A549 (cell line): ENCODE measurements at regions not wholly inside any gene's neighbourhood (a gene's known extent, or its start where the extent isn't known, plus 50 kb on each side); places are given as distances from the start of the nearest gene placed in this dataset.

Experiments used
- ATAC-seq, 2 experiments: fragments of 200-7000 bp in 1 of 2; fragments of >200 bp in 1 of 2; cut with Nextera tagmentation in 1 of 2; cut with Tn5 transposase in 1 of 2; 3 replicates each; pipeline versions ENCODE4 v1.8.0 to v1.9.1; 2018 to 2020; ENCODE audit warnings: mild to moderate bottlenecking in 1 of 2, moderate library complexity in 1 of 2
- CTCF ChIA-PET: fragments of 300-600 bp; sonication (Branson Sonifier 250); formaldehyde crosslinking; extraction: SDS; loops from one replicate; lab custom pipeline; 2021; ENCODE audit warnings: antibody characterized with exemption, inconsistent platforms; lab: Yijun Ruan, JAX
- POLR2A ChIA-PET: fragments of 350-600 bp; formaldehyde crosslinking; extraction: SDS; loops from one replicate; lab custom pipeline; 2021; ENCODE audit warnings: antibody characterized with exemption, inconsistent platforms; lab: Yijun Ruan, JAX
- DNase-seq, 2 experiments: peaks; one replicate each; pipeline versions ENCODE4 v3.0.0 to v3.0.0-alpha.2; 2011 to 2016; ENCODE audit warnings: low read depth in 1 of 2, low spot score in 1 of 2
- FAIRE-seq: peaks from 2 replicates; lab custom pipeline; 2011; peaks lifted over from hg19 to GRCh38; lab: Jason Lieb, UNC
- H3K27ac ChIP-seq, 2 experiments: fragments of >200 bp; sonication (Bioruptor Twin); formaldehyde crosslinking; 3 replicates each; pipeline ENCODE4 v1.5.1; 2016 to 2017
- H3K4me1 ChIP-seq: fragments of >200 bp; sonication (Bioruptor Twin); formaldehyde crosslinking; 3 replicates; pipeline ENCODE4 v1.6.1; 2016
- H3K4me2 ChIP-seq: fragments of >200 bp; sonication (Bioruptor Twin); formaldehyde crosslinking; 3 replicates; pipeline ENCODE4 v1.6.1; 2016
- H3K4me3 ChIP-seq: fragments of >200 bp; sonication (Bioruptor Twin); formaldehyde crosslinking; 3 replicates; pipeline ENCODE4 v1.5.1; 2016
- H3K9me3 ChIP-seq: fragments of >200 bp; sonication (Bioruptor Twin); formaldehyde crosslinking; 3 replicates; pipeline ENCODE4 v1.6.1; 2016
- CHD2 ChIP-seq: fragments of 150-350 bp; IDR thresholded peaks from 2 replicates; pipeline ENCODE4 v1.6.1; 2014; ENCODE audit warnings: low read length; ENCODE audit not compliant: partially characterized antibody
- EHF ChIP-seq: fragments of 250-450 bp; sonication (Bioruptor Pico); IDR thresholded peaks from 2 replicates; pipeline ENCODE4 v1.5.0; 2020; ENCODE audit warnings: mild to moderate bottlenecking
- EHMT2 ChIP-seq: fragments of 200-600 bp; sonication (generic); IDR thresholded peaks from 2 replicates; pipeline ENCODE4 v1.6.1; 2016; ENCODE audit warnings: antibody characterized with exemption, low read depth, mild to moderate bottlenecking, moderate library complexity
- ESRRA ChIP-seq: fragments of 150-350 bp; IDR thresholded peaks from 2 replicates; pipeline ENCODE4 v1.6.1; 2014; ENCODE audit warnings: mild to moderate bottlenecking, low read length, borderline replicate concordance
- FOSB ChIP-seq: fragments of 250-450 bp; sonication (Bioruptor Pico); IDR thresholded peaks from 2 replicates; pipeline ENCODE4 v1.5.0; 2020; ENCODE audit warnings: mild to moderate bottlenecking, moderate library complexity
- FOSL2 ChIP-seq, 2 experiments: fragments of 450-650 bp in 1 of 2; fragments of >200 bp in 1 of 2; sonication (Bioruptor Twin) in 1 of 2; formaldehyde crosslinking; IDR thresholded peaks; 2 replicates each; pipeline versions ENCODE4 v1.5.0 to v1.6.1; 2016 to 2020; ENCODE audit warnings: mild to moderate bottlenecking in 1 of 2, moderate library complexity in 1 of 2
- HDAC2 ChIP-seq: fragments of 200-600 bp; sonication (generic); IDR thresholded peaks from 2 replicates; pipeline ENCODE4 v1.6.1; 2016
- HOXA7 ChIP-seq: fragments of 250-450 bp; sonication (Bioruptor Pico); IDR thresholded peaks from 2 replicates; pipeline ENCODE4 v1.5.0; 2020; ENCODE audit warnings: mild to moderate bottlenecking, moderate library complexity
- HOXB13 ChIP-seq: fragments of 250-450 bp; sonication (Bioruptor Pico); IDR thresholded peaks from 2 replicates; pipeline ENCODE4 v1.5.0; 2020; ENCODE audit warnings: low read depth, mild to moderate bottlenecking, moderate library complexity
- JUN ChIP-seq, 2 experiments: fragments of >200 bp; sonication (Bioruptor Twin); formaldehyde crosslinking; IDR thresholded peaks; 2 replicates in 1 of 2; 3 replicates in 1 of 2; pipeline ENCODE4 v1.6.1; 2016 to 2017
- JUNB ChIP-seq: fragments of >200 bp; sonication (Bioruptor Twin); formaldehyde crosslinking; IDR thresholded peaks from 2 replicates; pipeline ENCODE4 v1.6.1; 2016
- KDM1A ChIP-seq: fragments of 200-600 bp; sonication (generic); IDR thresholded peaks from 2 replicates; pipeline ENCODE4 v1.6.1; 2016; ENCODE audit warnings: low read depth, mild to moderate bottlenecking
- KDM5A ChIP-seq: fragments of 200-600 bp; sonication (generic); IDR thresholded peaks from 2 replicates; pipeline ENCODE4 v1.6.1; 2016; ENCODE audit warnings: antibody characterized with exemption, mild to moderate bottlenecking
- MAZ ChIP-seq: fragments of 150-350 bp; IDR thresholded peaks from 2 replicates; pipeline ENCODE4 v1.6.1; 2014; ENCODE audit warnings: antibody characterized with exemption, low read depth, low read length, borderline replicate concordance
- NPAS2 ChIP-seq: fragments of 250-450 bp; sonication (Bioruptor Pico); IDR thresholded peaks from 2 replicates; pipeline ENCODE4 v1.8.0; 2022; ENCODE audit warnings: mild to moderate bottlenecking, moderate library complexity, borderline replicate concordance
- NR3C1 ChIP-seq: fragments of >200 bp; sonication (Bioruptor Twin); formaldehyde crosslinking; IDR thresholded peaks from 3 replicates; pipeline ENCODE4 v1.6.1; 2017
- POLR2AphosphoS2 ChIP-seq: conservative IDR thresholded peaks from 2 replicates; pipeline ENCODE4 v1.6.1; 2012; ENCODE audit warnings: low read length, improper control_type of control experiment, inconsistent platforms
- RAD21 ChIP-seq, 2 experiments: fragments of >200 bp in 1 of 2; sonication (Bioruptor Twin) in 1 of 2; formaldehyde crosslinking in 1 of 2; IDR thresholded peaks in 1 of 2; conservative IDR thresholded peaks in 1 of 2; 2 replicates in 1 of 2; 3 replicates in 1 of 2; pipeline ENCODE4 v1.6.1; 2012 to 2018; ENCODE audit warnings: inconsistent platforms in 1 of 2
- RARB ChIP-seq: fragments of 250-450 bp; sonication (Bioruptor Pico); IDR thresholded peaks from 2 replicates; pipeline ENCODE4 v1.8.0; 2021; ENCODE audit warnings: mild to moderate bottlenecking, moderate library complexity
- RCOR1 ChIP-seq: fragments of 150-350 bp; IDR thresholded peaks from 2 replicates; pipeline ENCODE4 v1.6.1; 2014; ENCODE audit warnings: antibody characterized with exemption, low read length, low read depth
- RFX5 ChIP-seq: fragments of 450-650 bp; IDR thresholded peaks from 2 replicates; pipeline ENCODE4 v1.7.1; 2014; ENCODE audit warnings: antibody characterized with exemption, mild to moderate bottlenecking, moderate library complexity
- SMC3 ChIP-seq: fragments of >200 bp; sonication (Bioruptor Twin); formaldehyde crosslinking; IDR thresholded peaks from 3 replicates; pipeline ENCODE4 v1.6.1; 2018; ENCODE audit warnings: inconsistent platforms
- ZC3H11A ChIP-seq: fragments of 450-650 bp; IDR thresholded peaks from 2 replicates; pipeline ENCODE4 v1.6.1; 2014; ENCODE audit warnings: antibody characterized with exemption, mild to moderate bottlenecking
- ZSCAN20 ChIP-seq: fragments of 250-450 bp; sonication (Bioruptor Pico); IDR thresholded peaks from 2 replicates; pipeline ENCODE4 v1.8.0; 2022; ENCODE audit warnings: mild to moderate bottlenecking, moderate library complexity
- WGBS: methylation state at CpG from one replicate; pipeline ENCODE4 v1.1.6; 2017; ENCODE audit errors: missing lambda C conversion rate; 5-methylcytosine and 5-hydroxymethylcytosine counted together
- TF ChIP-seq, protein P1 (sequence below): fragments of 450-650 bp; IDR thresholded peaks from 2 replicates; pipeline ENCODE4 v1.6.1; 2014; ENCODE audit warnings: antibody characterized with exemption
- TF ChIP-seq, protein P2 (sequence below): fragments of >200 bp; sonication (Bioruptor Twin); formaldehyde crosslinking; IDR thresholded peaks from 3 replicates; pipeline ENCODE4 v1.6.1; 2016
- TF ChIP-seq, protein P3 (sequence below): IDR thresholded peaks from 2 replicates; pipeline ENCODE4 v1.6.1; 2012
- TF ChIP-seq, protein P4 (sequence below): IDR thresholded peaks from 2 replicates; pipeline ENCODE4 v1.6.1; 2012; ENCODE audit warnings: low read depth, borderline replicate concordance
- TF ChIP-seq, protein P5 (sequence below): fragments of 150-350 bp; IDR thresholded peaks from 2 replicates; pipeline ENCODE4 v1.6.1; 2014; ENCODE audit warnings: low read depth, mild to moderate bottlenecking, low read length

DNA sequence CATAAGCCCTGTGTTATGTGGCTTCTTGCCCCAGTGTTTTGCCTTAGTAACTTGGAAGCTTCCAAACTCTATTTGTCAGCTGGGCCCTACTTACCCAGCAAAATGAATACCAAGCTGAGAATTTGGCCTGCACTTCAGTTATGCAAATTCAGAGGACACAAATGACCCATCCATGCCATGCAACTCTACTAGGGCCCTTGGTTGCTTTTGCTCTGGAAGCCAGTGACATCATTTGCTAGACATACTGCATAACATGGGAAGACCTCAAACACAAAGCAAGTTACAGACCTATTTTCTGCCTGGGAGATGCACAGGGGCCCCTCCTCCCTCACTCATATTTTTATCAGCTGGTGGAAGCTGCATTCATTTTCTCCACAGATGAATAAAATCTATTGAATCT is 90.2 kb upstream of the PPM1H start (continued):
- TF ChIP-seq ZSCAN20 (no peak), KDM5A (no peak), HDAC2 (no peak), FOSL2 (IDR thresholded peaks at IDR 0.05) (no peak), FOSL2 (CRISPR knock-in tag; IDR thresholded peaks at IDR 0.05) (no peak), JUN (IDR thresholded peaks at IDR 0.05) (no peak)
- TF ChIP-seq, protein P1, sequence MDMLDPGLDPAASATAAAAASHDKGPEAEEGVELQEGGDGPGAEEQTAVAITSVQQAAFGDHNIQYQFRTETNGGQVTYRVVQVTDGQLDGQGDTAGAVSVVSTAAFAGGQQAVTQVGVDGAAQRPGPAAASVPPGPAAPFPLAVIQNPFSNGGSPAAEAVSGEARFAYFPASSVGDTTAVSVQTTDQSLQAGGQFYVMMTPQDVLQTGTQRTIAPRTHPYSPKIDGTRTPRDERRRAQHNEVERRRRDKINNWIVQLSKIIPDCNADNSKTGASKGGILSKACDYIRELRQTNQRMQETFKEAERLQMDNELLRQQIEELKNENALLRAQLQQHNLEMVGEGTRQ = no peak
- TF ChIP-seq, all 56 proteins: peak for 0

DNA sequence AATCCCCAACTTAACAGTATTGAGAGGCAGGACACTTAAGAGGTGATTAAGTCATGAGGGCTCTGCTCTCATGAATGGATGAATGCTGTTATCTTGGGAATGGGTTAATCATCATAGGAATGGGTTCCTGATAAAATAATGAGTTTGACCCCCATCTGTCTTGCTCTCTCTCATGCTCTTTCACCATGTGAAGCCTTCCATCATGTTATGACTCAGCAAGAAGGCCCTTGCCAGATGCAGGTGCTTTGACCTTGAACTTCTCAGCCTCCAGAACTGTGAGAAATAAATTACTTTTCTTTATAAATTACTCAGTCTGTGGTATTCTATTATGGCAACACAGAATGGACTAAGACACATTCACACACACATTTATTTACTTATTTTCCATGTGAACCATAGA is 89.0 kb upstream of the PPM1H start:
- no peak for FAIRE-seq
- CTCF ChIA-PET = no interaction called here

DNA sequence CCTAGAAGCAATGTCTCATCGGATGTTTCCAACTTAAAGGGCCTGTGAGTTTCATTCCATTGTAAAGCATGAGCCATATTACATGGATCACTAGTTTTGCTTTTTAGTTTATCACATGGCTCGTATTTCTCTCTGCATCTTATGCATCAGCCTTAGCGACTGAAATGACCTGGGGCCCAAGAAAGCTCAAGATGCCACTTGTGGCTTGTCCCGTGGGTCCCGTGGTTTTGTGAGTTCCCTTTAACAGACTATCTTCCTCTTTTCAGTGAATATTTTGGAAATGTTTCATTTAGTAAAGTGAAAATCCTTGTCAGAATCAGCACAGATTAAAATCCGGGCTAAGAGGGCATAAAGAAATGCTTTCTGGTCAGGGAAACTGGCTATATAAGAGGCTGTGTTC is 86.2 kb upstream of the PPM1H start:
- ChIA-PET POLR2A (no interaction called here), CTCF (interaction anchor here (0.6 to 1.5 kb wide), 3 partner anchors 9 to 63 kb away, joined by 3 read pairs; no protein-coding TSS in a partner anchor)
- DNase-seq = no peak
- H3K4me2 ChIP-seq = no peak overlapping the region
- no peak for ATAC-seq
- H3K9me3 ChIP-seq = no peaks in the 10 kb centered on the region
- H3K4me1 ChIP-seq = peaks cover 4% of the 10 kb centered on the region; the same call in 1 of the 3 replicates
- TF ChIP-seq FOSB (CRISPR knock-in tag) (no peak), RAD21 (conservative IDR thresholded peaks at IDR 0.05 in 1 of 2, IDR thresholded peaks at IDR 0.05 in 1 of 2) (no peak), ESRRA (no peak), FOSL2 (IDR thresholded peaks at IDR 0.05) (no peak), FOSL2 (CRISPR knock-in tag; IDR thresholded peaks at IDR 0.05) (no peak), NPAS2 (CRISPR knock-in tag) (no peak), HOXA7 (CRISPR knock-in tag) (no peak), RFX5 (no peak), POLR2AphosphoS2 (no peak)
- TF ChIP-seq, protein P2, sequence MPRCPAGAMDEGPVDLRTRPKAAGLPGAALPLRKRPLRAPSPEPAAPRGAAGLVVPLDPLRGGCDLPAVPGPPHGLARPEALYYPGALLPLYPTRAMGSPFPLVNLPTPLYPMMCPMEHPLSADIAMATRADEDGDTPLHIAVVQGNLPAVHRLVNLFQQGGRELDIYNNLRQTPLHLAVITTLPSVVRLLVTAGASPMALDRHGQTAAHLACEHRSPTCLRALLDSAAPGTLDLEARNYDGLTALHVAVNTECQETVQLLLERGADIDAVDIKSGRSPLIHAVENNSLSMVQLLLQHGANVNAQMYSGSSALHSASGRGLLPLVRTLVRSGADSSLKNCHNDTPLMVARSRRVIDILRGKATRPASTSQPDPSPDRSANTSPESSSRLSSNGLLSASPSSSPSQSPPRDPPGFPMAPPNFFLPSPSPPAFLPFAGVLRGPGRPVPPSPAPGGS = no peak
- TF ChIP-seq, protein P3, sequence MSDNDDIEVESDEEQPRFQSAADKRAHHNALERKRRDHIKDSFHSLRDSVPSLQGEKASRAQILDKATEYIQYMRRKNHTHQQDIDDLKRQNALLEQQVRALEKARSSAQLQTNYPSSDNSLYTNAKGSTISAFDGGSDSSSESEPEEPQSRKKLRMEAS = no peak
- TF ChIP-seq, protein P4, sequence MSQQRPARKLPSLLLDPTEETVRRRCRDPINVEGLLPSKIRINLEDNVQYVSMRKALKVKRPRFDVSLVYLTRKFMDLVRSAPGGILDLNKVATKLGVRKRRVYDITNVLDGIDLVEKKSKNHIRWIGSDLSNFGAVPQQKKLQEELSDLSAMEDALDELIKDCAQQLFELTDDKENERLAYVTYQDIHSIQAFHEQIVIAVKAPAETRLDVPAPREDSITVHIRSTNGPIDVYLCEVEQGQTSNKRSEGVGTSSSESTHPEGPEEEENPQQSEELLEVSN = no peak
- H3K27ac ChIP-seq = no peak overlapping the region
- H3K4me3 ChIP-seq = no peak overlapping the region
- WGBS = 77% methylated on average over 6 of the region's 6 CpGs
- no peak for FAIRE-seq

More for the DNA sequence above, 89.0 kb upstream of the PPM1H start:
- H3K4me1 ChIP-seq = no peaks in the 10 kb centered on the region
- no peaks in the 10 kb centered on the region for H3K9me3 ChIP-seq
- ATAC-seq (no peak), DNase-seq (no peak)
- no peak overlapping the region for H3K4me2 ChIP-seq
- POLR2A ChIA-PET = no interaction called here
- no peak overlapping the region for H3K27ac ChIP-seq
- TF ChIP-seq FOSL2 (IDR thresholded peaks at IDR 0.05) (no peak), FOSL2 (CRISPR knock-in tag; IDR thresholded peaks at IDR 0.05) (no peak), RARB (CRISPR knock-in tag) (no peak), MAZ (no peak), ZSCAN20 (no peak), RCOR1 (no peak), NR3C1 (no peak), EHF (CRISPR knock-in tag) (no peak), CHD2 (no peak), HOXB13 (CRISPR knock-in tag) (no peak), ZC3H11A (no peak), KDM1A (no peak), EHMT2 (no peak), SMC3 (no peak), POLR2AphosphoS2 (no peak), JUNB (no peak)
- TF ChIP-seq, protein P1 = no peak
- TF ChIP-seq, protein P3 = no peak
- TF ChIP-seq, protein P2 = no peak
- TF ChIP-seq, protein P5, sequence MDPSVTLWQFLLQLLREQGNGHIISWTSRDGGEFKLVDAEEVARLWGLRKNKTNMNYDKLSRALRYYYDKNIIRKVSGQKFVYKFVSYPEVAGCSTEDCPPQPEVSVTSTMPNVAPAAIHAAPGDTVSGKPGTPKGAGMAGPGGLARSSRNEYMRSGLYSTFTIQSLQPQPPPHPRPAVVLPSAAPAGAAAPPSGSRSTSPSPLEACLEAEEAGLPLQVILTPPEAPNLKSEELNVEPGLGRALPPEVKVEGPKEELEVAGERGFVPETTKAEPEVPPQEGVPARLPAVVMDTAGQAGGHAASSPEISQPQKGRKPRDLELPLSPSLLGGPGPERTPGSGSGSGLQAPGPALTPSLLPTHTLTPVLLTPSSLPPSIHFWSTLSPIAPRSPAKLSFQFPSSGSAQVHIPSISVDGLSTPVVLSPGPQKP = no peak
- TF ChIP-seq, protein P4 = no peak
- no peak overlapping the region for H3K4me3 ChIP-seq
